Renal cortical epithelial cell (primary cell): ENCODE measurements at regions not wholly inside any gene's neighbourhood (a gene's known extent, or its start where the extent isn't known, plus 50 kb on each side); places are given as distances from the start of the nearest gene placed in this dataset.
A peak's percentile ranks its signal among the peaks of the same experiment; 100 is the strongest.
"Not testable (repeated sequence)": the region's sequence is repeated elsewhere in the genome, so short reads cannot be mapped to it uniquely, and the experiment has no call there.

Experiments
- DNase-seq: peaks from one replicate; pipeline ENCODE4 v3.0.0-alpha.2; 2011; ENCODE audit warnings: low read depth

DNA sequence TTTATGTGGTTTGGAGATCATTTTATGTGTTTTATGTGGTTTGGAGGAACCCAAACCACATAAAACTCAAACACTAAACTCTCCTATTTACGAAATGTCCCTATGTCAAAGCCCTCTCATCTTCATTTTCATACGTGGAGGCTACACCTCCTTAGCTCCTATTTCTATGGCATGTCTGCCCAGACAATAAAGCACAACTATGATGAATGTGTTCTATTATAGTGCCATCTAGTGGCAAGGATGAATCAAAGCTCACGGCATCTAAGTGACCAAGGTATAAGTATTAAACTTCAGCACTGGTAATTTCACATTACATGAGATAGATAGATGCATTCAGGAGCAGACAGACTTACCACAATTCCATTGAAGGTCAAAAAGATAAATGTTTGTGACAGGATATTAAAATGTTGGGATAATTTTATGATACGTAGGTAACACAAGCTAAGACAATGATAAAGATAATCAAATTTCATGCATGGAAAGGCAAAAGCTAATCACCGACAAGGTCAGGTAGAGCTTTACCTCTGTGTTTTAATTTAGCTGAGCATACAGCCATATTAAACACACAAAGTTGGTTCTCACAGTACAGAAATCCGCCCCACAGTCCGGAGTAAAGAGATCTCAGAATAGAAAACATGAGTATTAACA lies 130.6 kb upstream of the FHIT start:
- peak; percentile 63 for DNase-seq

DNA sequence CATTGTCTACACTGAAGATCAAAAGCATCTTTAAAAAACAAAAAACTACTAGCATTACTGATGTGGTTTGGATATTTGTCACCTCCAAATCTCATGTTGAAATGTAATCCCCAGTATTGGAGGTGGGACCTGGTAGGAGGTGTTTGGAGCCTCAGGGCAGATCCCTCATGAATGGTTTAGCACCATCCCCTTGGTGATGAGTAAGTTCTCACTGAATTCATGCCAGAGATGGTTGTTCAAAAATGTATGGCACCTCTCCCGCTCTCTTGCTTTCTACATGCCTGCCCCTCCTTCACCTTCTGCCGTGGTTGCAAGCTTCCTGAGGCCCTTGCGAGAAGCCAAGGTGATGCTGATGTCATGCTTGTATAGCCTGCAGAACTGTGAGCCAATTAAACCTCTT lies 136.6 kb upstream of the FHIT start:
- no peak for DNase-seq

DNA sequence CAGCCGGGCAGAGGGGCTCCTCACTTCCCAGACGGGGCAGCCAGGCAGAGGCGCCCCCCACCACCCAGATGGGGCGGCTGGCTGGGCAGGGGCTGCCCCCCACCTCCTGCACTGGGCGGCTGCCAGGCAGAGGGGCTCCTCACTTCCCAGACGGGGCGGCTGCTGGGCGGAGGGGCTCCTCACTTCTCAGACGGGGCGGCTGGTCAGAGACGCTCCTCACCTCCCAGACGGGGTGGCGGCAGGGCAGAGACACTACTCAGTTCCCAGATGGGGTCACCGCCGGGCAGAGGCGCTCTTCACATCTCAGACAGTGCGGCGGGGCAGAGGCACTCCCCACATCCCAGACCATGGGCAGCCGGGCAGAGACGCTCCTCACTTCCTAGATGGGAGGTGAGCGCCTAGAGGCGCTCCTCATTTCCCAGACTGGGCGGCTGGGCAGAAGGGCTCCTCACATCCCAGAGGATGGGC lies 142.3 kb upstream of the FHIT start:
- DNase-seq, result not testable (repeated sequence)

DNA sequence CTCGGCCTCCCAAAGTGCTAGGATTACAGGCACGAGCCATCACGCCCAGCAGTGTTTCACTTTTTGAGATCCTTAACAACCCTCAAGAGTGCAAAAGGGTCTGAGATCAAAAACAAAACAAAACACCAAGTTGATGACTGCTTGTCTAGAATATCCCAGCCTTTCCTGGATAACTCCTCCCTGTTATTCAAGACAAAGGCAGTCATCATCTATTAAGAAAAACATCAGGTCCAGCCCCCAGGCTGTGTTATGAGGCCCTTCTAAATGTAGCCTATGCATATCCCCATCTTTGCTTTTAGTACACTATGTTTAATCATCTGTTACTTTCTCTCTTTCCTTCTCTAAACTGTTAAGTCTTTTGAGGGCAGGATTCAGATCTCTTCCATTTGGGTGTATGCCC lies 150.1 kb upstream of the FHIT start:
- no peak for DNase-seq

DNA sequence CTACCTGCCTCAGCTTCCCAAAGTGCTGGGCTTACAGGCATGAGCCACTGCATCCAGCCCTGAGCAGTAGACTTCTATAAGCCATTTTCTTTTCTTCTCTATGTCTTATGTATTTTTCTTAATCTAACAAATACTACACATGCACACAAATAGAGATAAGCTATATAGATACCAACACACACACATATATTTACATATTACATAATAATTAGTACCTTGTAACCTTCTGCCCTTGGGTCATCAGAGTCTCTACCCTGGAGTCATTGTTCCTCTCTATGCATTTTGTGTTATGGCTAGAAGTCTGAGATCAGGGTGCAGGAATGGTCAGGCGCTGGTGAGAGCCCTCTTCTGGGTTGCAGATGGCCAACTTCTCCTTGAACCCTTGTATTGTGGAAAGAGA lies 154.0 kb upstream of the PTPRG start:
- DNase-seq, result no peak

DNA sequence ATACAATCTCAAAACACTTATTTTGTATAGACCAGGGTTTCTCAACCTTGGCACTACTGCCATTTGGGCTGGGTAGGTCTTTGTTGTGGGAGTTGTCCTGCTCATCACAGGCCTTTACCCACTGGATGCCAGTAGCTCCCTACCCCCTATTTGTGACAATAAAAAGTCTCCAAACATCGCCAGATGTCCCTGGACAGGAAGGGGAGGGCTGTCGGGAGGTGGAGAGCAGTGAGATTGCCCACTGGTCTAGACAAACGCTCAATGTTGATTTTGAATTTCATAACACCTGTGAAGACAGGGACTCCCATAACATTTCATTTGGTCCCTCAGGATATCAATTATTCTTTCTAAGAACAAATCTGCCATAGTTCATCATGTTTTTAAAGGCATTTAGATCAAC lies 151.7 kb upstream of the PTPRG start:
- DNase-seq, result no peak

DNA sequence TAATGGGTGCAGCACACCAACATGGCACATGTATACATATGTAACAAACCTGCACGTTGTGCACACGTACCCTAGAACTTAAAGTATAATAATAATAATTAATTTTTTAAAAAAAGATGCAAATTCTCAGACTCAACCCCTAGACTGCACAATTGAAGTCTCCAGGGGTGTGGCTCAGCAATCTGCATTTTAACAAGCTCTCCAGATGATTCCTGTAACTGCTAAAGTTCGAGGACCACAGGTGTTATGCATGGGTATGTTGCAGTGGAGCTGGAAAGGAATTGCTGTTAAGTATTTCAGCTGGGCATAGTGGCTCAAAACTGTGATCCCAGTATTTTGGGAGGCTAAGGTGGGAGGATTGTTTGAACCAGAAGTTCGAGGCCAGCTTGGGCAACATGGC lies 151.0 kb upstream of the PTPRG start:
- DNase-seq, result not testable (repeated sequence)

DNA sequence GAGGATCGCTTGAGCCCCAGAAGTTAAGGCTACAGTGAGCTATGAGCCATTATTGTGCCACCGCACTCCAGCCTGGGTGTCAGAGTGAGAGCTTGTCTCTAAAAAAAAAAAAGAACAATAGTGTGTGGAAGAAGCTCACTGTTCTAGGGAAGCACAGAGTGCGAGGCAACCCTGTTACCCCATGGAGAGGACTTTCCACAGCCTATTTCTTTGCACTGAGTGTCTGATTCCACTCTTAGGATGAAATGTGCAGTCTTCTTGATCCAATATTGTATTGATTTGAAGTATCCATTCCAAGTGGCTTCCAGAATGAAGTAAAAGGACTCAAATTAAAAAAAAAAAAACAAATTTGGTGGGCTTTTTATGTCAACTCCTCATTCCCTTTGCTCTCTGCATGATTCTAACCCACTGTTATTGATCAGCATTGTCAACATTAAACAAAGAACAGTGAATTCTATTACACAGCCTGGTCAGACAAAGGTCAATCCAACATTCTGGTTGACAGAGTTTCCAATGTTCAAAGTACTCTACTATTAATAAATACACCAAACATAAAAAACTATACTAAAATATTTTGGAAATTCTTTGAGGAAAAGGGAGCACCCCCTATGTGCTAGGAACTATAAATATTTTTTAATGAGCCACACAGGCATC lies 150.2 kb upstream of the PTPRG start:
- no peak for DNase-seq

DNA sequence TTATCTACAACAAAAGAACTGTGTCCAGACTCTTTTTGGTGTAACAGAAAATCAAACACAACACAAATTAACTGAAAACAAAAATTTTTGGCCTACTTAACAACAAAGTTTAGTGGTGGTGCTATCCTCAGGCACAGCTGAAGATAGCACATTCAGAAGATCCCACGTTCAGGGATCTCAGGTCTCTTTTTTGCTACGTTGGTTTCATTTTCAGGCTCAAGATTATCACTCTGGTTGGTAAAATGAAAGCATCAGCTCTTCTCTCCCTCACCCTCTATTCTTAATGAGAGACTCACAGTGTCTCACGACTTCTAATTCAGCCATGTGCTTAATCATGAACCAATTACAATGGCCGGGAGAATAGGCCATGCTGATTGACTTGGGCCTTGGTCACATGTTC lies 146.9 kb upstream of the PTPRG start:
- no peak for DNase-seq

DNA sequence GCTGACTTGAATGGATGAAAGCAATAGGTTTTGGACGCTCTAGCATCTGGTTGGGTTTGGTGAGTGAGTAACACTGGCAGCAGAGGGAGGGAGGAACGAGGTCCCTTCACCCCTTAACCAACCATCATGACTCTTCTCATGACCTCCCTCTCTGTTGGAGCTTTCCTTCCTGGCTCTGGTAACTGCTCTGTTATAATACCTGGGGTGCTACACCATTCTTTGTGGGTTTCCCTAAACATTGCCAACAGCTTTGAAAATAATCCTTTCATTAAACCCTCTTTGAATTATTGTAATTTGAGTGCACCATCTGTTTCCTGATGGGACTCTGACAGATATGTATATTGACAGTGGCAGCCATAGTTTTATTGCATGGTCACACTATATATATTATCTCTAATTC lies 146.2 kb upstream of the PTPRG start:
- DNase-seq, result no peak

DNA sequence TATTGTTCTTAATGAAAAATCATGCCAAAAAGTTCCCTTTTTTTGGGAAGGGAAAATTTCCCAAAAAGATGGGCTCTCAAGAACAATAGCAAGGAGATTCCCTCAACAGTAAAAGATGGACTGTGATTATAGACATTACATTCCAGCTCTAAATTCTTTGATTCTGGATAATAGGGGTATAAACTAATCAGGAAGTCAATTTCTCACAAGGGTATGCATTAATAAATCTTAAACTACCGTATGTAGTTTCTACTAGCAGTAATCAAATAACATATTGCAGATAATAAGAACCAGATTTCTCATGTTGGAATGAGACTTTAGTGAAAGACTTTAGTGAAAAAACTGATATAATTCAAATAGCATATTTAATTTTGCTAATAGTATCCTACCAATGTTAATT lies 144.8 kb upstream of the PTPRG start:
- no peak for DNase-seq

DNA sequence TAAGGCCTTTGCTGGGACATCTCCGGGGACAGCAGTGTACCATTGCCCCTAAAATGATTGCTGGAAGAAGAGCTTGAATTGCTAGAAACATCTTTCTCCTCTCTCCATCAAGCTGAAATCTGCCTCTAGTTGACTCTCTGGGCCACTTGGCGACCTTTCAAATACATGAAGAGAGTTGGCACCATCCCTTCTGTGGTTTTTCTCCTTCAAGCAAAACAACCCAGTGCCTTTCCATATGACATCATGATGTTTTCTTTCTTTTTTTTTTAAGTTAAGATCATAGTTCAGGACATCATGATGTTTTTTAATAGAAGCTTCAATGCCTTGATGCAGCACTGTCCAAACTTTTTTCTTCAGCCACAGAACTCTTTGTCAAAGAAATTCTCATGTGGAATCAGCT lies 144.0 kb upstream of the PTPRG start:
- peak; percentile 79 for DNase-seq

DNA sequence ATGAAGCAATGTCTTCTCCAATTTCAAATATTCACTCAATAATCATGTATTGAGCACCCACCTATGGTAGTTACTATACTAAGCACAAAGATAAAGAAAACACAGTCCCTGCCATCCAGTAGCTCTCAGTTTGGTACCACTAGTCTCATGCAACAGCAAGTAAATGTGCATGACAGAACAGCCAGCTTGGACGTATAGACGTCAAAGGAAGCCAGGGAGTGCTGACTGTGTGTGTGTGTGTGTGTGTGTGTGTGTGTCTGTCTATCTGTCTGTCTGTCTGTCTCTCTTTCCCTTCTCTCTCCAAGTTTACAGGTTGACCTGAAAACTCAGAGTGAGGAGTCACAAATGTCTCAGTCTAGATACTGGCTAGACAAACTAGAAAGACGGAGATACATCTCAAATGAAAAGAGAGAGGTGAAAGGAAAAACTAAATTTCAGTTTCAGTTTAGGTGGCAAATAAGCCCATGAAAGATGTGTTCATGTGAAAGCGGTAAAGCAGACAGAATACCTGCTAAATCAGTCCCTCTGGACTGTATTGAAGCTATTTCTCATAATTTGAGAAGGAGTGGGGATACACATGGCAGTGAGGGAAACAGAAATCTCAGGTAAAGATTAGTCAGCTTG lies 141.1 kb upstream of the PTPRG start:
- no peak for DNase-seq

DNA sequence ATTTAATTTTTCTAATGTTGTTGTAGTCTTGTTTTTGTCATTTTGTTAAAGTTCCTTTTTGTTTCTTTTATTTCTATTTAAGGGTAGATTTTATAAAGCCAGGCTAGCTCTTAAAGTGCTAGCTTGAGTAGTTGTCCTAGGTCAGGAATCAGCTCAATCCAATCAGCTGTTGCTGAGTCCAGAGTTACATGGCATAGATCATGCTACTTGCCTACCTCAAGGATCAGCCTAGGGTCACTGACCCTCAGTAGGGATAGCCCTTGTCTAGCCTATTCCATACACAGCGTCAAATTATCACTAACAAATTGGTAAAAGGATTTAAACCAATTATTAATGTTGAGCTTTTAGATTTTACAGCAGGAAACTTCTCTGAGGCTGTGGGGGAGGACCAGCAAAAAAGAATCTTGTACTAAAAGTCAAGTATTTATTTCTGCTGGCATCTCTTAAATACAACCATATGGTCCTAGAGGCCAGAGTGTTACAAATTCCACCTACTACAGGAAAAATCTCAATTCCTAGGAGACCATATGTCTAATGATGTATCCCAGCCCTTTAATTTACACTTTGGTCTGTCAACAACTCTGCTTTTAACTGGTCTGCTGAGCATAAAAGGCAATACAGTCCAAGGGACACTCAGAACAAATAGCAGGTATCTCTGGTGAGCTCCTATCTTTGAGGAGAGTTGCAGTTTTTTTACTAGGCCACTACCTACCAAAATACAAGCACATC lies 138.3 kb upstream of the PTPRG start:
- no peak for DNase-seq

DNA sequence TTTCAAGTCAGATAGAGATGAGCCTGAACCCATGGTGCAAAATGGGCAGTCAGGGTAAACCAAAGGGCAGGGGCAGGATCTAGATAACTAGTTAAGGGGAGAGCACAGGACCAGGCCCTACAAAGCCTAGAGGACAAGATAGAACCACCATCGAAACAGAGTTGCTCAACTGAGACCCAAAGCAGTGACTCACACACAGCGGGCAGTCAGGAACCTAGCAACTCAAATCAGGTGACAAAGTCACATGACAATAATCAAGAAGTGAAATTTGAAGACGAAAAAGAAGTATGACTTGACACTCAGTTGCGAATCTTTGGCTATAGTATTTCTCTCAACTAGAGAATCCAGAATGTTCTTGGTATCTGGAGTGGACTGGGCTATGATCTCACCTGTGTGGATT lies 136.0 kb upstream of the PTPRG start:
- DNase-seq, result no peak

DNA sequence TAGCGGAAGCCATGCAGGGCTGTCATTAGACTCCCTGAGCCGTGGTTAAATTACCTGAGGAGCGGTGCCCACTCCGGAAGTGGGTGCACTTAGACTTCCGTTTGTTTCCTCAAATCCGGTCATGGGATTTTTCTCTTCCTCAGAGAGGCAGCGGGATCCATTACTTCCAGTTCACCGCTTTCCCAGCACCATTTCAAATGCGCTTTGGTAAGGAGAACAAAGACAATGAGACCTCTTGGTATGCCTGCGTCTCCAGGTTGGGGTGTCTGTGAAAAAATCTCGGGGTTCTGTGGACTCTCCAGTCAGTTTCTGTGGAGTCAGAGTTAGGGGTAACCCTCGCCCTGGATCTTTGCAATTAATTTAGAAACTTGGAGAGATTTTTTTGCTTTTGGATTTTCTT lies 132.3 kb upstream of the PTPRG start:
- no peak for DNase-seq

DNA sequence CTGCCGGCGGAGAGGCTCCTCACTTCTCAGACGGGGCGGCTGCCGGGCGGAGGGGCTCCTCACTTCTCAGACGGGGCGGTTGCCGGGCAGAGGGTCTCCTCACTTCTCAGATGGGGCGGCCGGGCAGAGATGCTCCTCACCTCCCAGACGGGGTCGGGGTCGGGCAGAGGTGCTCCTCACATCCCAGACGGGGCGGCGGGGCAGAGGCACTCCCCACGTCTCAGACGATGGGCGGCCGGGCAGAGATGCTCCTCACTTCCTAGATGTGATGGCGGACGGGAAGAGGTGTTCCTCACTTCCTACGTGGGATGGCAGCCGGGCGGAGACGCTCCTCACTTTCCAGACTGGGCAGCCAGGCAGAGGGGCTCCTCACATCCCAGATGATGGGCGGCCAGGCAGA lies 126.5 kb upstream of the PTPRG start:
- DNase-seq, result not testable (repeated sequence)

DNA sequence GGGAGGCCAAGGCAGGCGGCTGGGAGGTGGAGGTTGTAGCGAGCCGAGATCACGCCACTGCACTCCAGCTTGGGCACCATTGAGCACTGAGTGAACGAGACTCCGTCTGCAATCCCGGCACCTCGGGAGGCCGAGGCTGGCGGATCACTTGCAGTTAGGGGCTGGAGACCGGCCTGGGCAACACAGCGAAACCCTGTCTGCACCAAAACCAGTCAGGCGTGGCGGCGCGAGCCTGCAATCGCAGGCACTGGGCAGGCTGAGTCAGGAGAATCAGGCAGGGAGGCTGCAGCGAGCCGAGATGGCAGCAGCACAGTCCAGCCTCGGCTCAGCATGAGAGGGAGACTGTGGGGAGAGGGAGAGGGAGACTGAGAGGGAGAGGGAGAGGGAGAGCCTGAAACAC lies 126.0 kb upstream of the PTPRG start:
- not testable (repeated sequence) for DNase-seq

DNA sequence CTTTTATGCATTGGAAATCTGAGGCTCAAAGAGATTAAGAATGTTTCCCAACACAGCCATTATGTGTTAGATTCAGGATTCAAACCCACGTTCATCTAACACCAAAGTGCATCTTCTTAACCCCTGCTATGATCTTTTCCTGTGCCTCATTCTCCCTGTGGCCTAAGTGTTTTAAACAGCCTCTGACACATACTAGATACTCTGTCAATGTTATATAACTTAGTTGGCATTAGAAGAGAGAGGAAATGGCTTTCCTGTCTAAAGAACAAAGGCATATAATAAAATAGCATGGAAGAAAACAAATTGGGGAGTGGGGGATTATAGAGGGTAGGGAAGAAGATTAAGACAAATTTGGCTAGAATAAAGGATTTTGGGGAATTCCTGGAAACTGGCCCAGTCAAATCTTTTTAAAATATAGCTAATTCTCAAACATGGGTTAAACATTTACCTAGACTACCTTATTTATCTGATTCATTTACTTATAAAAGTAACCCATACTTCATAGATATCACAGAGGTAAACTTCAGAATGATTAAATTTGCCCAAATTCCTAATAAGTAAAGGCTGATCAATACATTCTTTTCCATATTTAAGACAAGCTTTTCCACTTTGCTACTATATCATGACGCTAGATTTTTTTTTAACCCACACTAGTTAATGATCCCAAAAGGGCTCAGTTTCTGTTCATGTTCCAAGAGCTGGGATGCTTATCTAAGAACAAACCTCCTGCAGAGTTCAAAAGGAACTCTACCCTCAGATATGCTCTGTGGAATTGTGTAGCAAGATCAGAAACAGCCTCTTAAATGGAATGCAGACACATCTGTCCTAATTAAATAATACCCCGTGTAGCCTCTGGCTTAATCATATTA lies 122.9 kb upstream of the PTPRG start:
- peak; percentile 78 for DNase-seq

DNA sequence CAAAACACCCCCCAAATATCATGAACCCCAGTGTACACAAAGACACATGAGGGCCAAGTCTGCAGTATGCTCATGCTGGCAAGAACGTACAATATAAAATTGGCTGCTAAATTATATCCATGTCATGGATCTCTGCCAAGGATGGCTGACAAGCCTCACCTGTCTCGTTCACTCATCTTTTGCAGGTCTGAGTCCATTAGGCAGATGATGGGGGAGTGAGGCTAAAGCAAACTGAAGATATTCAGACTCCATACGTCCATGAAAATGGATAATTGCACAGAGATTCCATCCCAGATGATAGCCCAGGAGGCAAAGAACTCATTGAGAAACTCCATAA lies 122.3 kb upstream of the PTPRG start:
- DNase-seq, result no peak

DNA sequence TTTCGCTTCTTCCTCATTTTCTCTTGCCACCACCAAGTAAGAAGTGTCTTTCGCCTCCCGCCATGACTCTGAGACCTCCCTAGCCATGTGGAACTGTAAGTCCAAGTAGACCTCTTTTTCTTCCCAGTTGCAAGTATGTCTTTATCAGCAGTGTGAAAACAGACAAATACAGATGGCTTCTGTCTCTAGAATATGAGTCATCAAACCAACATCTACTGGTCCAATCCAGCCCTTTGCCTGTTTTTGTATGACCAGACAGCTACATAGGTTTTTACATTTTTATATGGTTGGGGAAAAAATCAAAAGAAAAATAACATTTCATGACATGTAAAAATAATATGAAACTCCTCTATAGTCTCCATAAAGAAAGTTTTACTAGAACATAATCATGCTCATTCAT lies 118.7 kb upstream of the PTPRG start:
- no peak for DNase-seq

DNA sequence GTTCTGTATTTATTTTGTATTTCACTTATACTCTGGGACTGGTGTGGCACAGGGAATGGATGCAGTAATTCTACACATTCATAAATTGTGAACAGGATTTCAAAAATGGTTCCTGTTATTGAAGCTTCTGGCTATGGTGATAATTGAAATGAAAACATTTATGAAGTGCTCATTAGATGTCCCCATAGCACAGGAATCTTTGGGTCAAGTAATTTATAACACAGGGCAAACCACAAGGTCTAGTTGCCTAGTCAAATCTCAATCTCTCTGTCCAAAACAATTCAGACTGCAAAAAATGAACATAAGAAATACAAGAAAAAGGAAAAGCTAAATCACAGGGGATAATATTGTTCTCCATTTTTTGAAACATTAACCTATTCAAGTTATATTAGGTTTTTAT lies 117.5 kb upstream of the PTPRG start:
- no peak for DNase-seq
